IMR-90 (cell line): ENCODE measurements at regions not wholly inside any gene's neighbourhood (a gene's known extent, or its start where the extent isn't known, plus 50 kb on each side); places are given as distances from the start of the nearest gene placed in this dataset.

ENCODE experiments used
- ATAC-seq: fragments of 200-7000 bp; cut with Tn5 transposase; 2 replicates; pipeline ENCODE4 v1.9.1; 2020; ENCODE audit warnings: low read depth, mild to moderate bottlenecking, moderate library complexity
- BruUV-seq: library from RNA; stranded (reverse); fragments of 400-500 nt; replicated peaks from 2 replicates; lab custom pipeline; 2021; lab: Mats Ljungman, UMichigan
- CTCF ChIA-PET: fragments of 300-600 bp; formaldehyde crosslinking; extraction: SDS; loops from one replicate; lab custom pipeline; 2021; ENCODE audit warnings: antibody characterized with exemption; lab: Yijun Ruan, JAX
- POLR2A ChIA-PET: fragments of 300-600 bp; sonication (Branson Sonifier 250); formaldehyde crosslinking; loops from one replicate; lab custom pipeline; 2022; ENCODE audit warnings: antibody characterized with exemption; ENCODE audit not compliant: unreplicated experiment; lab: Charles Lee
- DNase-seq: peaks from one replicate; pipeline ENCODE4 v3.0.0; 2013
- H2AFZ ChIP-seq: replicated peaks from 2 replicates; pipeline ENCODE3; 2013; ENCODE audit warnings: low read length, mild to moderate bottlenecking; ENCODE audit not compliant: poor library complexity
- H2AK5ac ChIP-seq: 2 replicates; pipeline ENCODE4 v1.6.1; 2013; ENCODE audit warnings: low read depth, low read length, inconsistent platforms
- H2AK9ac ChIP-seq: replicated peaks from 2 replicates; pipeline ENCODE3; 2013; ENCODE audit warnings: mild to moderate bottlenecking, low read depth, low read length, moderate library complexity; ENCODE audit not compliant: poor library complexity
- H2BK120ac ChIP-seq: 2 replicates; pipeline ENCODE4 v1.6.1; 2013; ENCODE audit warnings: low read depth, low read length, inconsistent platforms
- H2BK15ac ChIP-seq: 3 replicates; pipeline ENCODE4 v1.6.1; 2013; ENCODE audit warnings: low read depth, low read length, inconsistent platforms
- H2BK20ac ChIP-seq: 2 replicates; pipeline ENCODE4 v1.6.1; 2013; ENCODE audit warnings: low read depth, mild to moderate bottlenecking, inconsistent platforms, low read length, moderate library complexity
- H2BK5ac ChIP-seq: 2 replicates; pipeline ENCODE4 v1.6.1; 2013; ENCODE audit warnings: mild to moderate bottlenecking, low read depth, low read length, inconsistent platforms; ENCODE audit not compliant: poor library complexity, severe bottlenecking
- H3K14ac ChIP-seq: replicated peaks from 2 replicates; pipeline ENCODE4 v1.6.1; 2013; ENCODE audit warnings: low read depth, low read length, inconsistent platforms
- H3K18ac ChIP-seq: 2 replicates; pipeline ENCODE4 v1.6.1; 2013; ENCODE audit warnings: low read depth, low read length, control low read depth
- H3K23ac ChIP-seq: 2 replicates; pipeline ENCODE4 v1.6.1; 2013; ENCODE audit warnings: low read depth, low read length, inconsistent platforms
- H3K27ac ChIP-seq: 2 replicates; pipeline ENCODE4 v1.5.1; 2013; ENCODE audit warnings: mild to moderate bottlenecking, control low read depth, low read length; ENCODE audit not compliant: insufficient read depth
- H3K27me3 ChIP-seq: 2 replicates; pipeline ENCODE4 v1.6.1; 2013; ENCODE audit warnings: low read length; ENCODE audit not compliant: control insufficient read depth, insufficient read depth
- H3K36me3 ChIP-seq: 2 replicates; pipeline ENCODE4 v1.6.1; 2013; ENCODE audit warnings: low read length, mixed read lengths; ENCODE audit not compliant: control insufficient read depth, insufficient read depth
- H3K4ac ChIP-seq: 2 replicates; pipeline ENCODE4 v1.6.1; 2013; ENCODE audit warnings: low read depth, low read length, inconsistent platforms
- H3K4me1 ChIP-seq: 2 replicates; pipeline ENCODE4 v1.6.1; 2013; ENCODE audit warnings: low read length, mixed read lengths; ENCODE audit not compliant: control insufficient read depth, insufficient read depth
- H3K4me2 ChIP-seq: 2 replicates; pipeline ENCODE4 v1.6.1; 2013; ENCODE audit warnings: low read depth, mild to moderate bottlenecking, control low read depth, low read length, moderate library complexity
- H3K4me3 ChIP-seq: 2 replicates; pipeline ENCODE4 v1.5.1; 2013; ENCODE audit warnings: low read depth, mild to moderate bottlenecking, control low read depth, low read length, moderate library complexity; ENCODE audit not compliant: insufficient read depth
- H3K56ac ChIP-seq: 2 replicates; pipeline ENCODE4 v1.6.1; 2013; ENCODE audit warnings: low read length, inconsistent platforms; ENCODE audit not compliant: insufficient read depth; ENCODE audit errors: extremely low read depth
- H3K79me1 ChIP-seq, 2 experiments: 2 replicates each; pipeline ENCODE4 v1.6.1; 2013; ENCODE audit warnings: low read length in 2 of 2, inconsistent platforms in 1 of 2, low read depth in 1 of 2
- H3K9ac ChIP-seq: 2 replicates; pipeline ENCODE4 v1.6.1; 2013; ENCODE audit warnings: low read depth, low read length, control low read depth
- H3K9me1 ChIP-seq: 2 replicates; pipeline ENCODE4 v1.6.1; 2013; ENCODE audit warnings: low read length, inconsistent platforms; ENCODE audit not compliant: insufficient read depth
- H3K9me3 ChIP-seq: 2 replicates; pipeline ENCODE4 v1.6.1; 2013; ENCODE audit warnings: low read length; ENCODE audit not compliant: control insufficient read depth, insufficient read depth
- H4K20me1 ChIP-seq: 2 replicates; pipeline ENCODE4 v1.6.1; 2013; ENCODE audit warnings: low read length, inconsistent platforms; ENCODE audit not compliant: insufficient read depth
- H4K5ac ChIP-seq: 2 replicates; pipeline ENCODE4 v1.6.1; 2013; ENCODE audit warnings: mild to moderate bottlenecking, low read depth, low read length, control low read depth
- H4K8ac ChIP-seq, 2 experiments: 2 replicates each; pipeline ENCODE4 v1.6.1; 2013; ENCODE audit warnings: low read depth in 2 of 2, low read length in 2 of 2, control low read depth in 1 of 2, inconsistent platforms in 1 of 2
- H4K91ac ChIP-seq: 2 replicates; pipeline ENCODE4 v1.6.1; 2013; ENCODE audit warnings: low read depth, low read length, inconsistent platforms; ENCODE audit not compliant: insufficient read depth
- CEBPB ChIP-seq: IDR thresholded peaks from 2 replicates; pipeline ENCODE4 v1.6.1; 2012; ENCODE audit warnings: low read depth, low read length, improper control_type of control experiment
- FOS ChIP-seq: fragments of 150-350 bp; IDR thresholded peaks from 2 replicates; pipeline ENCODE4 v1.6.1; 2016; ENCODE audit warnings: low read depth, low read length
- MAZ ChIP-seq: IDR thresholded peaks from 2 replicates; pipeline ENCODE4 v1.6.1; 2012; ENCODE audit warnings: low read depth, mild to moderate bottlenecking, low read length, improper control_type of control experiment, moderate library complexity, borderline replicate concordance
- NFE2L2 ChIP-seq: fragments of 150-350 bp; IDR thresholded peaks from 2 replicates; pipeline ENCODE4 v1.6.1; 2016; ENCODE audit warnings: low read depth, mild to moderate bottlenecking, low read length
- RAD21 ChIP-seq: IDR thresholded peaks from 2 replicates; pipeline ENCODE4 v1.6.1; 2012; ENCODE audit warnings: low read length, improper control_type of control experiment
- RFX5 ChIP-seq: IDR thresholded peaks from 2 replicates; pipeline ENCODE4 v1.8.0; 2012; ENCODE audit warnings: low read depth, mild to moderate bottlenecking, low read length, moderate library complexity
- whole genome bisulfite sequencing, 2 experiments: methylation state at CpG; one replicate each; pipeline versions ENCODE4 v1.1.5 to v1.1.7; 2013; ENCODE audit warnings: missing lambda C conversion rate in 2 of 2; ENCODE audit not compliant: insufficient read length in 1 of 2; ENCODE audit errors: extremely low coverage in 2 of 2; 5-methylcytosine and 5-hydroxymethylcytosine counted together
- dilution Hi-C: fragments of 300-500 bp; cut with HindIII; formaldehyde crosslinking; loops from one replicate; pipeline ENCODE4 v1.14.3; 2018; ENCODE audit warnings: low sequenced_read_pairs; ENCODE audit not compliant: unreplicated experiment
- in situ Hi-C: fragments of 300-500 bp; cut with MboI; formaldehyde crosslinking; loops from 3 replicates; pipeline ENCODE4 v1.14.3; 2019; ENCODE audit warnings: low sequenced_read_pairs, inconsistent platforms, mixed read lengths
- intact Hi-C: fragments of 100-400 bp; cut with micrococcal nuclease; formaldehyde crosslinking; loops from 2 replicates; pipeline ENCODE4 v1.10.0; 2022
- TF ChIP-seq, protein P1 (sequence below): fragments of 150-350 bp; IDR thresholded peaks from 2 replicates; pipeline ENCODE4 v1.6.1; 2017; ENCODE audit warnings: mild to moderate bottlenecking, antibody characterized with exemption, low read length, low read depth
- TF ChIP-seq, protein P2 (sequence below): fragments of 150-350 bp; IDR thresholded peaks from 2 replicates; pipeline ENCODE4 v1.6.1; 2016; ENCODE audit warnings: low read depth, mild to moderate bottlenecking, low read length, moderate library complexity, borderline replicate concordance

DNA sequence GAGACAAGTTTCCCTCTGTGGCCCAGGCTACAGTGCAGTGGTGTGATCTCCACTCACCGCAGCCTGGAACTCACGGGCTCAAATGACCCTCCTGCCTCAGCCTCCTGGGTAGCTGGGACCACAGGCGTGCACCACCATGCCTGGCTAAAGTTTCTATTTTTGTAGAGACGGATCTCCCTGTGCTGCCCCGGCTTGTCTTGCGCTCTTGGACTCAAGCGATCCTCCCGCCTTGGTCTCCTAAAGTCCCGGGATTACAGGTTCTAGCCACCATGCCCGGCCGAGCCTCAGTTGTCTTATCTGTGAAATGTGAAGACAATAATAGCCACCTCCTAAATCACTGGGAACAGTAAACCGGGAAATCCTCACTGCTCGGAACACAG lies 88.1 kb downstream of the FOXL3 start:
- no TSS peak for BruUV-seq
- ATAC-seq: no peak
- no peak overlapping the region for H2BK15ac ChIP-seq
- no peak overlapping the region for H2AFZ ChIP-seq
- no peaks in the 10 kb centered on the region for H3K4me1 ChIP-seq
- no peak overlapping the region for H3K56ac ChIP-seq
- ChIA-PET CTCF (no interaction called here), POLR2A (no interaction called here)
- no peak overlapping the region for H3K9ac ChIP-seq
- no peak overlapping the region for H2BK120ac ChIP-seq
- 90% methylated on average over 2 of the region's 13 CpGs; no CpG with 5 or more reads in 1 of the 2 experiments for WGBS, 2 experiments
- no peak overlapping the region for H3K4me3 ChIP-seq
- intact Hi-C loops (no loop called here), dilution Hi-C loops (no loop called here), in situ Hi-C loops (no loop called here)
- no peak overlapping the region for H3K4ac ChIP-seq
- H4K20me1 ChIP-seq: no peaks in the 10 kb centered on the region
- no peak overlapping the region for H2BK20ac ChIP-seq
- no peaks in the 10 kb centered on the region for H3K79me1 ChIP-seq
- no peak overlapping the region for H3K18ac ChIP-seq
- no peak overlapping the region for H2AK9ac ChIP-seq
- H3K9me1 ChIP-seq: no peaks in the 10 kb centered on the region
- no peaks in the 10 kb centered on the region for H3K9me3 ChIP-seq
- no peak overlapping the region for H4K8ac ChIP-seq
- peaks cover 59% of the 10 kb centered on the region for H3K27me3 ChIP-seq
- H4K5ac ChIP-seq: no peak overlapping the region
- no peak overlapping the region for H3K23ac ChIP-seq
- H2BK5ac ChIP-seq: no peak overlapping the region
- no peak overlapping the region for H4K91ac ChIP-seq
- H3K4me2 ChIP-seq: no peak overlapping the region
- H3K27ac ChIP-seq: no peak overlapping the region
- DNase-seq: no peak
- H2AK5ac ChIP-seq: no peak overlapping the region
- H3K14ac ChIP-seq: no peak overlapping the region
- no peaks in the 10 kb centered on the region for H3K36me3 ChIP-seq
- TF ChIP-seq CEBPB: no peak
- no peak for TF ChIP-seq FOS
- TF ChIP-seq RFX5: no peak
- TF ChIP-seq, protein P1, sequence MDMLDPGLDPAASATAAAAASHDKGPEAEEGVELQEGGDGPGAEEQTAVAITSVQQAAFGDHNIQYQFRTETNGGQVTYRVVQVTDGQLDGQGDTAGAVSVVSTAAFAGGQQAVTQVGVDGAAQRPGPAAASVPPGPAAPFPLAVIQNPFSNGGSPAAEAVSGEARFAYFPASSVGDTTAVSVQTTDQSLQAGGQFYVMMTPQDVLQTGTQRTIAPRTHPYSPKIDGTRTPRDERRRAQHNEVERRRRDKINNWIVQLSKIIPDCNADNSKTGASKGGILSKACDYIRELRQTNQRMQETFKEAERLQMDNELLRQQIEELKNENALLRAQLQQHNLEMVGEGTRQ: no peak
- no peak for TF ChIP-seq MAZ
- no peak for TF ChIP-seq RAD21
- TF ChIP-seq NFE2L2: no peak
- TF ChIP-seq, protein P2, sequence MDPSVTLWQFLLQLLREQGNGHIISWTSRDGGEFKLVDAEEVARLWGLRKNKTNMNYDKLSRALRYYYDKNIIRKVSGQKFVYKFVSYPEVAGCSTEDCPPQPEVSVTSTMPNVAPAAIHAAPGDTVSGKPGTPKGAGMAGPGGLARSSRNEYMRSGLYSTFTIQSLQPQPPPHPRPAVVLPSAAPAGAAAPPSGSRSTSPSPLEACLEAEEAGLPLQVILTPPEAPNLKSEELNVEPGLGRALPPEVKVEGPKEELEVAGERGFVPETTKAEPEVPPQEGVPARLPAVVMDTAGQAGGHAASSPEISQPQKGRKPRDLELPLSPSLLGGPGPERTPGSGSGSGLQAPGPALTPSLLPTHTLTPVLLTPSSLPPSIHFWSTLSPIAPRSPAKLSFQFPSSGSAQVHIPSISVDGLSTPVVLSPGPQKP: no peak
